ENCODE measurements at regions not wholly inside any gene's neighbourhood (a gene's known extent, or its start where the extent isn't known, plus 50 kb on each side); places are given as distances from the start of the nearest gene placed in this dataset.

- no peaks in the 10 kb centered on the region for H3K9me3 ChIP-seq (ENCODE audit: severe bottlenecking)
- no peak overlapping the region for H3K27ac ChIP-seq (ENCODE audit: poor library complexity, severe bottlenecking)
- no peaks in the 10 kb centered on the region for H3K27me3 ChIP-seq (ENCODE audit: insufficient read depth, poor library complexity, severe bottlenecking)
- ATAC-seq (ENCODE audit: low read depth) (no peak), DNase-seq (ENCODE audit: low spot score) (no peak)
- H3K4me1 ChIP-seq (ENCODE audit: insufficient read depth, poor library complexity, severe bottlenecking): no peaks in the 10 kb centered on the region
- no peaks in the 10 kb centered on the region for H3K36me3 ChIP-seq (ENCODE audit: low read depth)
- no peak overlapping the region for H3K4me3 ChIP-seq (ENCODE audit: severe bottlenecking)
- no peak for TF ChIP-seq CTCF (IDR thresholded peaks at IDR 0.05; ENCODE audit: poor library complexity, severe bottlenecking)
Observed at GRCh38 chr3:162468791-162469190, 972.2 kb downstream of the OTOL1 start.

GRCh38 chr3:162487138-162487537, 990.5 kb downstream of the OTOL1 start:
- Histone ChIP-seq H3K27ac (ENCODE audit: poor library complexity, severe bottlenecking) (no peak overlapping the region), H3K9me3 (ENCODE audit: severe bottlenecking) (no peaks in the 10 kb centered on the region), H3K27me3 (ENCODE audit: insufficient read depth, poor library complexity, severe bottlenecking) (no peaks in the 10 kb centered on the region), H3K4me1 (ENCODE audit: insufficient read depth, poor library complexity, severe bottlenecking) (peaks cover 4% of the 10 kb centered on the region), H3K4me3 (ENCODE audit: severe bottlenecking) (no peak overlapping the region), H3K36me3 (ENCODE audit: low read depth) (0 out of 2 replicates have a peak, but pooled peaks cover 4% of the 10 kb centered on the region)
- DNase-seq (ENCODE audit: low spot score): no peak
- TF ChIP-seq CTCF (IDR thresholded peaks at IDR 0.05; ENCODE audit: poor library complexity, severe bottlenecking): no peak
- no peak for ATAC-seq (ENCODE audit: low read depth)

DNA sequence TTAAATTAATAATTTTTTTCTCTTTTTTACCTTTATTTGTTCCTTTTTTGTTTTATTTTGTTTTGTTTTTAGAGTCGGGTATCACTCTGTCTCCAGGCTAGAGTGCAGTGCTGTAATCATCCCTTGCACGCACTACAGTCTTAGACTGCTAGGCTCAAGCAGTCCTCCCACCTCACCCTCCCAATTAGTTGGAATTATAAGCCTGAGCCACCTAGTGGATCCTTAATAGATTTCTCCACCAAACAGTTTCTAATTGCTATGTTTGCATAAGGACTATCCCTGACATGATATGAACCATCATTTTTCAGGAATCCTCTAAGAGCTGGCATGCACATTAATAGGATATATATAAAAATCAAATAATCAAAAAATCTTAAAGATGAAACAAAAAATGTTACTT, 993.2 kb downstream of the OTOL1 start:
- no peaks in the 10 kb centered on the region for H3K9me3 ChIP-seq (ENCODE audit: severe bottlenecking)
- no peak overlapping the region for H3K27ac ChIP-seq (ENCODE audit: poor library complexity, severe bottlenecking)
- H3K36me3 ChIP-seq (ENCODE audit: low read depth): no peaks in the 10 kb centered on the region
- no peak for ATAC-seq (ENCODE audit: low read depth)
- no peak for TF ChIP-seq CTCF (IDR thresholded peaks at IDR 0.05; ENCODE audit: poor library complexity, severe bottlenecking)
- no peak overlapping the region for H3K4me3 ChIP-seq (ENCODE audit: severe bottlenecking)
- H3K4me1 ChIP-seq (ENCODE audit: insufficient read depth, poor library complexity, severe bottlenecking): peaks cover 14% of the 10 kb centered on the region
- H3K27me3 ChIP-seq (ENCODE audit: insufficient read depth, poor library complexity, severe bottlenecking): no peaks in the 10 kb centered on the region
- DNase-seq (ENCODE audit: low spot score): no peak

DNA sequence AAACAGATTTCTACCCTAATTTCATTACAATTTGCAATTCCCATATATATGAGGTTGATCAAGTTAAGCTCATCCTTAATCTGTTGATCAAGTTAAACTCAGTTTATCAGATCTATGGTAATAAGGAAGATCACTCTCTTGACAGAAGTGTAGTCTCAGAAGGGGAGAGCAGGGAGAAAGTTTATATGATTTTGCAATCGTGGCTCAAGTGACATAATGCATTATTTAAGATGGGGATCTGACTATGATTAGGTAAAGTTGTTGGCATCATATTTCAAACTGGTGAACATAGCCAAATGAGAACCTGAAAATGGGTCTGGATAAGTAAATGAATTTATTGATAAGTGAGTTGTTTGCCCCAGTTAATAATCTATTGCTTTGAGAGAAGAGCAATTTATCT, 995.3 kb downstream of the OTOL1 start:
- H3K36me3 ChIP-seq (ENCODE audit: low read depth): no peaks in the 10 kb centered on the region
- H3K4me1 ChIP-seq (ENCODE audit: insufficient read depth, poor library complexity, severe bottlenecking): peaks cover 14% of the 10 kb centered on the region
- H3K27ac ChIP-seq (ENCODE audit: poor library complexity, severe bottlenecking): peak overlapping the region; percentile 60
- TF ChIP-seq CTCF (IDR thresholded peaks at IDR 0.05; ENCODE audit: poor library complexity, severe bottlenecking): no peak
- no peak overlapping the region for H3K4me3 ChIP-seq (ENCODE audit: severe bottlenecking)
- ATAC-seq (ENCODE audit: low read depth) (no peak), DNase-seq (ENCODE audit: low spot score) (no peak)
- H3K27me3 ChIP-seq (ENCODE audit: insufficient read depth, poor library complexity, severe bottlenecking): no peaks in the 10 kb centered on the region
- no peaks in the 10 kb centered on the region for H3K9me3 ChIP-seq (ENCODE audit: severe bottlenecking)

DNA sequence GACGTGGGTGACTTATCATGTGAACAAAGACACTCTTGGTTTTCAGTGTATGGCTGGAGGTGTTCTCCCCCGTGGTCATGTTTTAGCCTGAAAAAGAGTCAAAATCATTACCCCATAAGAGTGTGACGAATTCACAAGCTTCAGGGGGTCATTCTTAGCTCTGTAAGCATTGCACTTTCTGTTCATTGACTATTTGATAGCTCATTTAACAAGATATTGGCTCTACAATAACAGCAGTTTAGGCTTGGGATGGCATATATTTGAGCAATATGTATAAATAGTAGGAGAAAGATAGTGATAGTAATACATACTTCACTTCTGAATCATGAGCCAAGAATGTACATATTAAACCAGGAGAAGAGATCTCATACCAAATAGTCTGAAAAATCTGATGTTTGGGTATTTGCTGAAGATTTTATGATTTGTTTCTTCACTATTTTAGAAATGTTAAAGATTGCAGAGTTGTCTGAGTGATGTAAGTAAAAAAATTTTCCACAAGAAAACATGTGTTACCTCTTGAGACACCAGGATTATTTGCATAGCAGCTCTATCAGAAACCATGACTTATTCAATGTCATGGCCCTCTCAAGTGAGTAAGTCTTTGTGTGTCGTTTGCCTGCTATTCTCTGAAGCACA, 996.0 kb downstream of the OTOL1 start:
- DNase-seq (ENCODE audit: low spot score): no peak
- no peaks in the 10 kb centered on the region for H3K27me3 ChIP-seq (ENCODE audit: insufficient read depth, poor library complexity, severe bottlenecking)
- H3K4me1 ChIP-seq (ENCODE audit: insufficient read depth, poor library complexity, severe bottlenecking): peaks cover 14% of the 10 kb centered on the region
- H3K4me3 ChIP-seq (ENCODE audit: severe bottlenecking): no peak overlapping the region
- no peak for TF ChIP-seq CTCF (IDR thresholded peaks at IDR 0.05; ENCODE audit: poor library complexity, severe bottlenecking)
- no peaks in the 10 kb centered on the region for H3K9me3 ChIP-seq (ENCODE audit: severe bottlenecking)
- peak overlapping the region; percentile 60 for H3K27ac ChIP-seq (ENCODE audit: poor library complexity, severe bottlenecking)
- H3K36me3 ChIP-seq (ENCODE audit: low read depth): no peaks in the 10 kb centered on the region
- peak; percentile 95 for ATAC-seq (ENCODE audit: low read depth)

Measured in RWPE2 (cell line).